ENCODE measurements at regions not wholly inside any gene's neighbourhood (a gene's known extent, or its start where the extent isn't known, plus 50 kb on each side); places are given as distances from the start of the nearest gene placed in this dataset.

DNA sequence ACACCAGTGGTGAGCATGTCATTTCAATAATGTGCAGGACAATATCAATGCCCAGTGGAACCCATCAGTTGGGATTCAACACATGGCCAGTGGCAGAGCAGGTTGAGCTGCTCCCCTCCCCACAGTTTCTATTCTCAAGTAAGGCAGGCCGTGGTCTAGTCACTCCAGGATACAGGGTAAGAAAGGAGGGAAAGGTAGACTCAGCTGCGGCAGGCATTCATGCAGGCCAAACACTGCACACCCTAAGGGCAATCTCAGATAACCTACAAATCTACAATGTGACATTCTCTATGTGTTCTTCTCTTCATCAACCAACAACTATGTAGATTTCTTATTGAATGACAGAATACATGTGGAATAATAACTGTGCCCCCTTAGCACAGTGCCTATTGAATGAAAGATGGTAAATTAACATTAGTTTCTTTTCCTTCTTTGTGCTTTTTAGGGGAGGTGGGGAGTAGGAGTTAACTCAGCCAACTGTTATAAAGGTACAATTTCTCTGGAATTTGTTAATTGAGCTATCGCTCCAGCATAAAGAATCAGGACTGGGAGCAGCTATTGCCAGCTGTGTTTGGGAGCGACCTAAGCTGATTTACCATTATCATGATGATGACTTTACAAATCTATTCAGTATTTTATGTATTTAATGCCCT lies 89.7 kb downstream of the FAM50B start:
- TF ChIP-seq, protein P1, sequence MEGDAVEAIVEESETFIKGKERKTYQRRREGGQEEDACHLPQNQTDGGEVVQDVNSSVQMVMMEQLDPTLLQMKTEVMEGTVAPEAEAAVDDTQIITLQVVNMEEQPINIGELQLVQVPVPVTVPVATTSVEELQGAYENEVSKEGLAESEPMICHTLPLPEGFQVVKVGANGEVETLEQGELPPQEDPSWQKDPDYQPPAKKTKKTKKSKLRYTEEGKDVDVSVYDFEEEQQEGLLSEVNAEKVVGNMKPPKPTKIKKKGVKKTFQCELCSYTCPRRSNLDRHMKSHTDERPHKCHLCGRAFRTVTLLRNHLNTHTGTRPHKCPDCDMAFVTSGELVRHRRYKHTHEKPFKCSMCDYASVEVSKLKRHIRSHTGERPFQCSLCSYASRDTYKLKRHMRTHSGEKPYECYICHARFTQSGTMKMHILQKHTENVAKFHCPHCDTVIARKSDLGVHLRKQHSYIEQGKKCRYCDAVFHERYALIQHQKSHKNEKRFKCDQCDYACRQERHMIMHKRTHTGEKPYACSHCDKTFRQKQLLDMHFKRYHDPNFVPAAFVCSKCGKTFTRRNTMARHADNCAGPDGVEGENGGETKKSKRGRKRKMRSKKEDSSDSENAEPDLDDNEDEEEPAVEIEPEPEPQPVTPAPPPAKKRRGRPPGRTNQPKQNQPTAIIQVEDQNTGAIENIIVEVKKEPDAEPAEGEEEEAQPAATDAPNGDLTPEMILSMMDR (conservative IDR thresholded peaks at IDR 0.05): no peak
- TF ChIP-seq ZFX (IDR thresholded peaks at IDR 0.05): no peak

All from C4-2B (cell line).